ENCODE measurements at regions not wholly inside any gene's neighbourhood (a gene's known extent, or its start where the extent isn't known, plus 50 kb on each side); places are given as distances from the start of the nearest gene placed in this dataset.

- no peak for ATAC-seq
- H3K79me2 ChIP-seq (ENCODE audit: insufficient read depth, low read length), result no peaks in the 10 kb centered on the region
- in situ Hi-C loops (cut with HindIII; ENCODE audit: extremely low pct_ligation_motif_present, low pct_unique_long_range_greater_than_20kb), result no loop called here
- no peaks in the 10 kb centered on the region for H3K36me3 ChIP-seq (replicated peaks in 1 of 2; ENCODE audit: control insufficient read depth in 1 of 2, insufficient read depth in 2 of 2, low read length in 2 of 2)
- ChIA-PET CTCF (ENCODE audit: low intra/inter-chr PET ratio, low total read pairs) (no interaction called here), POLR2A (no interaction called here)
- no peaks in the 10 kb centered on the region for H4K20me1 ChIP-seq (ENCODE audit: insufficient read depth, low read length)
- BruUV-seq (replicated peaks), result no TSS peak
- H3K4me2 ChIP-seq (ENCODE audit: low read depth, low read length), result no peak overlapping the region
- no peak overlapping the region for H2AFZ ChIP-seq (ENCODE audit: low read length)
- no peak overlapping the region for H3K9ac ChIP-seq (ENCODE audit: insufficient read depth, low read depth, low read length)
- TF ChIP-seq AHR (CRISPR knock-in tag; IDR thresholded peaks at IDR 0.05) (no peak), ZNF335 (CRISPR knock-in tag; IDR thresholded peaks at IDR 0.05) (no peak), ARNT2 (CRISPR knock-in tag; IDR thresholded peaks at IDR 0.05; ENCODE audit: low read depth) (no peak), XRCC5 (optimal IDR thresholded peaks at IDR 0.05; ENCODE audit: low read length) (no peak), HIVEP1 (CRISPR knock-in tag; IDR thresholded peaks at IDR 0.05) (no peak), ZFP90 (CRISPR knock-in tag; IDR thresholded peaks at IDR 0.05; ENCODE audit: borderline replicate concordance) (no peak), ZNF761 (CRISPR knock-in tag; conservative IDR thresholded peaks at IDR 0.05) (no peak), PBX2 (CRISPR knock-in tag; IDR thresholded peaks at IDR 0.05) (no peak), SNRNP70 (IDR thresholded peaks at IDR 0.05; ENCODE audit: low read depth, low read length) (no peak), PHF21A (CRISPR knock-in tag; IDR thresholded peaks at IDR 0.05) (no peak)
- TF ChIP-seq, protein P1, sequence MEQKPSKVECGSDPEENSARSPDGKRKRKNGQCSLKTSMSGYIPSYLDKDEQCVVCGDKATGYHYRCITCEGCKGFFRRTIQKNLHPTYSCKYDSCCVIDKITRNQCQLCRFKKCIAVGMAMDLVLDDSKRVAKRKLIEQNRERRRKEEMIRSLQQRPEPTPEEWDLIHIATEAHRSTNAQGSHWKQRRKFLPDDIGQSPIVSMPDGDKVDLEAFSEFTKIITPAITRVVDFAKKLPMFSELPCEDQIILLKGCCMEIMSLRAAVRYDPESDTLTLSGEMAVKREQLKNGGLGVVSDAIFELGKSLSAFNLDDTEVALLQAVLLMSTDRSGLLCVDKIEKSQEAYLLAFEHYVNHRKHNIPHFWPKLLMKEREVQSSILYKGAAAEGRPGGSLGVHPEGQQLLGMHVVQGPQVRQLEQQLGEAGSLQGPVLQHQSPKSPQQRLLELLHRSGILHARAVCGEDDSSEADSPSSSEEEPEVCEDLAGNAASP (CRISPR knock-in tag; IDR thresholded peaks at IDR 0.05; ENCODE audit: borderline replicate concordance), result no peak
- intact Hi-C loops (cut with micrococcal nuclease; ENCODE audit: unreplicated experiment), result no loop called here
- no peaks in the 10 kb centered on the region for H3K4me1 ChIP-seq (ENCODE audit: insufficient read depth, low read length)
- 4% methylated on average over 3 of the region's 3 CpGs for WGBS (ENCODE audit: low lambda C conversion rate)
- no peak for FAIRE-seq
- no peak overlapping the region for H3K27ac ChIP-seq (ENCODE audit: extremely low read length, insufficient read depth, low read length)
- H3K9me3 ChIP-seq (ENCODE audit: low read length), result peaks cover 37% of the 10 kb centered on the region
- H3K4me3 ChIP-seq (replicated peaks in 1 of 3; ENCODE audit: insufficient read depth in 1 of 3, low read depth in 2 of 3, low read length in 3 of 3), result no peak overlapping the region
- no peak for DNase-seq (ENCODE audit: low spot score)
- no peaks in the 10 kb centered on the region for H3K27me3 ChIP-seq (ENCODE audit: control insufficient read depth in 1 of 2, insufficient read depth in 2 of 2, low read length in 2 of 2)
These were observed 293.0 kb downstream of the OXSM start for GRCh38 chr3:26082911-26083310.

All from HepG2 (cell line).